HS-27A (cell line): ENCODE measurements at regions not wholly inside any gene's neighbourhood (a gene's known extent, or its start where the extent isn't known, plus 50 kb on each side); places are given as distances from the start of the nearest gene placed in this dataset.
A peak's percentile ranks its signal among the peaks of the same experiment; 100 is the strongest.

Source experiments
- DNase-seq: peaks from one replicate; pipeline ENCODE4 v3.0.0-alpha.2; 2012; ENCODE audit warnings: low read depth, missing footprints

DNA sequence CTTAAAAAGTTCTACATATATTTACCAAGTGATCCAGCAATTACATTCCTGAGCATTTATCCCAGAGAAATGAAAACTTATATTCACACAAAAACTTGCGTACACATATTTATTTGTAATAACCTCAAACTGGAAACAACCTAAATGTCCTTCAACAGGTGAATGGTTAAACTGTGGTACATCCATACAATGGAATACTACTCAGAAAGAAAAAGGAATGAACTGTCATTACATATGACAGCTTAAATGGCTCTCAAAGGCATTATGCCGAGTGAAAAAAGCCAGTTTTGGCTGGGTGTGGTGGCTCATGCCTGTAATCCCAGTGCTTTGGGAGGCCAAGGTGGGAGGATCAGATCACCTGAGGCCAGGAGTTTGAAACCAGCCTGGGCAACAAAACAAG, 79.1 kb upstream of the DYNC1I2 start:
- DNase-seq = no peak

DNA sequence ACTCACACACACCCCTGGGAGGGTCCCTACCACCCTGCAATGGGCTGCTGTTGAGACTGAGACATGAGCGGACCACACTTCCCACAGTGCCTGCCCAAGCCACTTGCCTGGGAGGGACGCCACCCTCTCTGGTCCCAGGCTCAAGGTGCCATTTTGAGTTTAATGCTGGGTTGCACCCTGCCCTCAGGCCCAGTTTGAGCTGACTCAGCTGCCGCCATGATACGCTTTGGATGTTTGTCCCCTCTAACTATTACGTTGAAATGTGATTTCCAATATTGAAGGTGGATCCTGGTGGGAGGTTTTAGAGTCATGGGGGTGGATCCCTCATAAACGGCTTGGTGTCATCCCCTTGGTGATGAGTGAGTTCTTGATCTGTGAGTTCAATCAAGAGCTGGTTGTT, 76.4 kb upstream of the DYNC1I2 start:
- DNase-seq = no peak

DNA sequence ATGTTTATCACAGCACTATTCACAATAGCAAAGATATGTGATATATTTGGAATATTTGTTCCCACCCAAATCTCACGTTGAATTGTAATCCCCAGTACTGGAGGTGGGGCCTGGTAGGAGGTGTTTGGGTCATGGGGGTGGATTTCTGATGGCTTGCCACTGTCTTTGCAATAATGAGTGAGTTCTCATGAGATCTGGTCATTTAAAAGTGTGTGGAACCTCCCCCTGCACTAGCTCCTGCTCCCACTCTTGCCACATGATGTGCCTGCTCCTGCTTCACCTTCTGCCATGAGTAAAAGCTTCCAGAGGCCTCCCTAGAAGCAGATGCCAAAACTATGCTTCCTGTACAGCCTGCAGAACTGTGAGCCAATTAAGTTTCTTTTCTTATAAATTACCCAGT, 72.2 kb upstream of the DYNC1I2 start:
- DNase-seq = peak; percentile 22

DNA sequence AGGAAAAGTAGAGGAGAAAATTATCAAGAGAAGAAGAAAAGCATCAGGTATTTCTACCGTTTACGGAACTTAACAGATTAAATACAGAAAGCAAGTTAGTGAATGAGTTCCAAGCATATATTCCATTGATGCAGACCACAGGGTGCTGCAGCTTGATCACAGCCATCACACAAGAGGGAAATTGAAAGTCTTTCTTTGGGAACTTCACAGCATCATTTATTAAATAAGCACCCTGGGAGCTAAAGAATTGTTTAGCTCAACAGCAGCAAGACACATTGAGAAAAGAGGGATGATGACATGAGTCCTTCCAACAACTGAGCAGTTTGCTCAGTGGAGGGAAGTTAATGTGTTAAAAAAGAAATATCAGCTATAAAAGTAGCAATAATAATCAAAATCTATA, 69.3 kb upstream of the DYNC1I2 start:
- no peak for DNase-seq

DNA sequence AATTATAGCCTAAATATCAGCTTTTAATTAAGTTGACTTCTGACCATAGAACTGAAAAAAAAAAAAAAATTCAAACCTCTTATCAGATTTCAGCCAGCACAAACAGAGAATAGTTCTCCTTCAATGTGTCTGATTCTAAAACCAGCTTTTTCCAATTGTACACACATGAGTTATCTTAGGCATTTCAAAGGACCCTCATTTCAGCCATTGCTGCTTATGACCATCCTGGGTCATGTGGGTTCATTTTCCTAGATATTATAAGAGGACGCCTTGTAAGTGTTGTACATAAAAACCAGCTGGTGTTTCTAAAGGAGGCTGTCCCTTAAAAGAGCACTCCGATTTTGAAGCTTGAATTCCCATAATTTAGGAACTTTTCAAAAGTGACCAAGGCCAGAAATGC, 62.3 kb upstream of the DYNC1I2 start:
- no peak for DNase-seq

DNA sequence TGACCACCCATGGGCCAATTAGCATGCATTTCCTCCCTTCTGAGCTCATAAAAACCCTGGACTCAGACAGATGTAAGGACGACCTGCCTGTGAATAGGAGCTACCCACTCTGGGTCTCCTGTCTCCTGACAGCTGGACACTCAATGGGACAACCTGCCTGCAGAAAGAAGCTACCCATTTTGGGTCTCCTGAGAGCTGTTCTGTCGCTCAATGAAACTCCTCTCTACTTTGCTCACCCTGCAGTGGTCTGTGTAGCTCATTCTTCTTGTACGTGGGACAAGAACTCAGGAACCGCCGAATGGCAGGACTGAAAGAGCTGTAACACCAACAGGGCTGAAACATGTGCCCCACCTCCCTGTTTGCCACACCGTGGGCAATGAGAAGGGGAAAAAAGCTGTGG, 60.3 kb upstream of the DYNC1I2 start:
- no peak for DNase-seq

DNA sequence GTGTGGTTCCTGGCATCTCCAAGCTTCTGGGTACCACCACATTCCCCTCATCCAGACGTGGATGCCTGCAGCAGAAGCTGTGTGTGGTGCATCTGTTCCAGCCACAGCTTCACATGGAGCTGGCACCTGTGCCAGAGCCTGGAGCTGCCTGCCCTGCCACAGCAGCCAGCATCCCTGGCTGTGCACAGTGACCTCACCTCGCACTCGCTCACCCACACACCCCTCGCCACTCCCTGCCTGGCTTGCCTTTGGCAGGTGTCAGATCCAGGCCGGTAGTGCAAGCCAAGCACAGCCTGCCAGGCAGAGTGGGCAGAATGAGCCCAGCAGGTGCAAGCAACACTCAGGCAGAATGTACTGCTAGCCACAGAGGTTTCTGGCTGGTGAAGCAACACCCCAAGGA, 59.9 kb upstream of the DYNC1I2 start:
- DNase-seq = no peak

DNA sequence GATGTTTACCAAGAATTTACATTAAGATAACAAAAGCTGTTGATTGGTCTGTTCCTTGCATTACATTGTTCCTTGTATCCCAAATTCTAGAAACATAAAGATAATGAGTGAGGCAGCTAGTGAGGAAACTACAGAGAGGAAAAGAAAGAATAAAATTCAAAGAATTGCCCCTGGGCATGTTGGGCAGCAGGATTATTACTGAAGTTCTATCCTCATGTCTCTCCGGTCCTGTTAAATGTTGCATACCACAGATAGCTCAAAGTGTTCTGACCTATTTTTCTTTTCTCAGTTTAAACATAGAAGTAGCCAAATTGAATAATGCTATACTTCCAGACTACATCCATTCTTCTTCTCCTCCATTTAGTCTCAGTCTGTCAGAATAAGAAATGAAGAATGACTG, 58.2 kb upstream of the DYNC1I2 start:
- DNase-seq = no peak

DNA sequence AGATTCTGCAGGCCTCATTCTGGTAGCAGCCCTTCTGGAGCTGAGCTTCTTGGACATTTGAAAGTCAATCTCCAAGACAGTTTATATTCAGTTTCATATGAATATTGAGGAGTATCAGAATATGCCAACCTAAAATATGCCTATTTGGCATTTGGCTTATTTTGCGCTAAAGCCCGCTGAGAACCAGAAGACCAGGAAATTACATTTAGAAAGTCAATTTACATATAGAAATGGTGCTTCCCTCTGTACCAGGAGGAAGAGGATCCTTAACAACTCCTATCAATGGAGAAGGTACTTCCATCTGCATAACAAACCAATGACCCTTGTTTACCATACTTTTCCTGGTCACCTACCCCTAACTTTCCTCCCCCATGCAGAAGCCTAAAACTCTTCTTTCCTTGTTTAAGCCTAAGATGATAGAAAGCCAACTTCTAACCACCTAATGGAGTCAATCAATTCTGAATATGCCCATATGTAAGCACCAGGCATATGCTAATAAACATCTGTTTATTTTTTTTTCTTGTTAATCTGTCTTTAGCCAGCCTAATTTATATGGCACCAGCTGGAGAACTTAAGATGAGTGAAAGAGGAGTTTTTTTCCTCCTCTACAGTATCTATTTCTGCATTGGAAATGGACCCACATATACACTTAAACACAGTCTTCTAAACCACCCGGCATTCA, 57.0 kb upstream of the DYNC1I2 start:
- DNase-seq = no peak

DNA sequence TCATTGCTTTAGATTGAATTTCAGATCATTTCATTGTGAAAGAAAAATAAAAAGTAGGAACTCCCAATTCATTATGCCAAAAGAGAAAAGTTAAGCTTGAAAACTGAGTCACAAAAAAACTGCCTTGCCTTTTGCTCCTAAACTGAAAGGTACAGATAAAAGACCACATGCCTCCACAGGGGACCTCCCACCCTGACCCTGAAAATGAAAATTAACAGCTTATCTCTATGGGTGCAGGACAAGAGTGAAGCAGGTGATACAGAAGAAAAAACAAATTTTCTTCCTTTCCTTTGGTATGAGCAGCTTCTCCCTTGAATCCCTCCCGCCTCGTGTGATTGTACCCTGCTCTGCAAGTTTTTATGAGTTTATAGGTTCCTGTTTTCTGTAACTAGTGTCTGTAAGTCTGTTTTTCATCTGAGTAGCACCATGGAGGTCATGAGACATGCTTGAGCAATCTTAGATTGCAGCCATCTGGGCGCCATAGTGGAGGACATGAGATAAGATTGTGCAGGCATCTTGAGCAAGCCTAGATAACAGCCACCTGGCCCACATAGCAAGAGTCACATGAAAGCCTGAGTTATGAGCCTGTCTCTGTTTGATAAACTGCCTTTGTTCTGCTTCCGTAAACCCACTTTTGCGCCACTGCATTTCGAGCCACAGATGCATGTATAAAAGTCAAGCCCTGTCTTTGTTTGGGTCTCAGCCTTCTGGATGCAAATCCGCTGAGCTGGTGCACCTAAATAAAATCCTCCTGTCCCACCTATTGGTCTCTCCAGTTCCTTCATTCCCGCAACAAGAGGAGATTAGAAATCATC, 56.2 kb upstream of the DYNC1I2 start:
- DNase-seq = no peak
